Neuronal stem cell (in vitro differentiated cells): ENCODE measurements at regions not wholly inside any gene's neighbourhood (a gene's known extent, or its start where the extent isn't known, plus 50 kb on each side); places are given as distances from the start of the nearest gene placed in this dataset.

ENCODE experiments used
- DNase-seq: peaks from one replicate; pipeline ENCODE4 v3.0.0-alpha.2; 2013; ENCODE audit warnings: low spot score
- H2AFZ ChIP-seq: one replicate; pipeline ENCODE4 v1.6.1; 2013; ENCODE audit warnings: mild to moderate bottlenecking, low read length, inconsistent platforms
- H2AK5ac ChIP-seq: 2 replicates; pipeline ENCODE4 v1.6.1; 2013; ENCODE audit warnings: low read depth, mild to moderate bottlenecking, inconsistent platforms, low read length, moderate library complexity, mixed read lengths
- H2BK120ac ChIP-seq: 2 replicates; pipeline ENCODE4 v1.6.1; 2013; ENCODE audit warnings: low read depth, mild to moderate bottlenecking, inconsistent platforms, low read length, moderate library complexity, mixed read lengths
- H2BK12ac ChIP-seq: one replicate; pipeline ENCODE4 v1.6.1; 2013; ENCODE audit warnings: low read length, inconsistent platforms
- H2BK15ac ChIP-seq: 2 replicates; pipeline ENCODE4 v1.6.1; 2013; ENCODE audit warnings: mild to moderate bottlenecking, low read length, inconsistent platforms, mixed read lengths
- H2BK5ac ChIP-seq: one replicate; pipeline ENCODE4 v1.6.1; 2013; ENCODE audit warnings: inconsistent platforms, mild to moderate bottlenecking, low read length, moderate library complexity
- H3K14ac ChIP-seq: one replicate; pipeline ENCODE4 v1.6.1; 2013; ENCODE audit warnings: low read length, inconsistent platforms
- H3K18ac ChIP-seq: 2 replicates; pipeline ENCODE4 v1.6.1; 2013; ENCODE audit warnings: low read length, inconsistent platforms
- H3K23ac ChIP-seq: 2 replicates; pipeline ENCODE4 v1.6.1; 2013; ENCODE audit warnings: low read depth, mild to moderate bottlenecking, mixed read lengths, low read length, inconsistent platforms; ENCODE audit not compliant: poor library complexity
- H3K27ac ChIP-seq: replicated peaks from 3 replicates; pipeline ENCODE4 v1.5.1; 2013; ENCODE audit warnings: low read length, inconsistent platforms
- H3K27me3 ChIP-seq, 3 experiments: 2 replicates each; pipeline ENCODE4 v1.6.1; 2013; ENCODE audit warnings: low read length in 3 of 3, mild to moderate bottlenecking in 2 of 3, inconsistent platforms in 1 of 3, low read depth in 1 of 3, mixed read lengths in 1 of 3, moderate library complexity in 1 of 3; ENCODE audit not compliant: control insufficient read depth in 3 of 3, insufficient read depth in 3 of 3
- H3K36me3 ChIP-seq, 2 donors: replicated peaks in 1 of 2; 2 replicates each; pipeline ENCODE4 v1.6.1; 2013; ENCODE audit warnings: low read length in 2 of 2; ENCODE audit not compliant: control insufficient read depth in 2 of 2, insufficient read depth in 2 of 2
- H3K4ac ChIP-seq: 2 replicates; pipeline ENCODE4 v1.6.1; 2013; ENCODE audit warnings: inconsistent platforms, mild to moderate bottlenecking, low read length, moderate library complexity
- H3K4me1 ChIP-seq, 2 donors: 1 replicate in 1 of 2; 2 replicates in 1 of 2; pipeline ENCODE4 v1.6.1; 2013; ENCODE audit warnings: low read length in 2 of 2, low read depth in 1 of 2; ENCODE audit not compliant: control insufficient read depth in 2 of 2, insufficient read depth in 1 of 2
- H3K4me2 ChIP-seq: one replicate; pipeline ENCODE4 v1.6.1; 2013; ENCODE audit warnings: mild to moderate bottlenecking, low read length, inconsistent platforms; ENCODE audit not compliant: insufficient read depth, poor library complexity, severe bottlenecking
- H3K4me3 ChIP-seq, 2 donors: 2 replicates each; pipeline ENCODE4 v1.5.1; 2013; ENCODE audit warnings: low read length in 2 of 2, mild to moderate bottlenecking in 2 of 2, inconsistent platforms in 1 of 2, moderate library complexity in 1 of 2
- H3K79me1 ChIP-seq: one replicate; pipeline ENCODE4 v1.6.1; 2013; ENCODE audit warnings: low read depth, mild to moderate bottlenecking, inconsistent platforms, low read length, moderate library complexity
- H3K9ac ChIP-seq: one replicate; pipeline ENCODE4 v1.6.1; 2013; ENCODE audit warnings: mild to moderate bottlenecking, low read depth, low read length, inconsistent platforms; ENCODE audit not compliant: poor library complexity
- H3K9me3 ChIP-seq, 2 donors: replicated peaks in 1 of 2; 2 replicates each; pipeline versions ENCODE3 to v1.6.1; 2013; ENCODE audit warnings: low read length in 2 of 2, mild to moderate bottlenecking in 2 of 2, inconsistent platforms in 1 of 2, low read depth in 1 of 2, mixed read lengths in 1 of 2, moderate library complexity in 1 of 2; ENCODE audit not compliant: control insufficient read depth in 2 of 2, insufficient read depth in 1 of 2
- H4K8ac ChIP-seq: one replicate; pipeline ENCODE4 v1.6.1; 2013; ENCODE audit warnings: low read depth, mild to moderate bottlenecking, inconsistent platforms, low read length, moderate library complexity
- H4K91ac ChIP-seq: one replicate; pipeline ENCODE4 v1.6.1; 2013; ENCODE audit warnings: low read length, low read depth, mild to moderate bottlenecking, inconsistent platforms; ENCODE audit not compliant: poor library complexity
- WGBS, 2 donors: extraction: QIAGEN DNeasy Blood & Tissue Kit; methylation state at CpG; one replicate each; pipeline ENCODE4 v1.1.7; 2013; ENCODE audit warnings: missing lambda C conversion rate in 2 of 2, mixed read lengths in 1 of 2; ENCODE audit not compliant: insufficient read length in 2 of 2, insufficient replicate concordance in 1 of 2; ENCODE audit errors: extremely low coverage in 2 of 2; 5-methylcytosine and 5-hydroxymethylcytosine counted together

- no peak overlapping the region for H3K14ac ChIP-seq
- no peak overlapping the region for H2BK5ac ChIP-seq
- DNase-seq = no peak
- H3K18ac ChIP-seq = no peak overlapping the region
- no peak overlapping the region for H4K91ac ChIP-seq
- H2BK12ac ChIP-seq = no peak overlapping the region
- no peak overlapping the region for H3K4me3 ChIP-seq
- no peak overlapping the region for H3K23ac ChIP-seq
- no peaks in the 10 kb centered on the region for H3K36me3 ChIP-seq
- no CpG with 5 or more reads among the region's 3 CpGs for WGBS, 2 donors
- H2AFZ ChIP-seq = no peak overlapping the region
- peaks cover 0 to 1% of the 10 kb centered on the region in 2 donors for H3K9me3 ChIP-seq
- H3K79me1 ChIP-seq = no peaks in the 10 kb centered on the region
- no peaks in the 10 kb centered on the region for H3K4me1 ChIP-seq
- H2AK5ac ChIP-seq = no peak overlapping the region
- no peak overlapping the region for H3K4ac ChIP-seq
- H2BK120ac ChIP-seq = no peak overlapping the region
- no peaks in the 10 kb centered on the region for H3K27me3 ChIP-seq
- H3K9ac ChIP-seq = no peak overlapping the region
- no peak overlapping the region for H4K8ac ChIP-seq
- H3K4me2 ChIP-seq = no peak overlapping the region
- H2BK15ac ChIP-seq = no peak overlapping the region
- H3K27ac ChIP-seq = no peak overlapping the region
These were observed 1335.9 kb upstream of the SORCS1 start for GRCh38 chr10:108500396-108500795.

DNA sequence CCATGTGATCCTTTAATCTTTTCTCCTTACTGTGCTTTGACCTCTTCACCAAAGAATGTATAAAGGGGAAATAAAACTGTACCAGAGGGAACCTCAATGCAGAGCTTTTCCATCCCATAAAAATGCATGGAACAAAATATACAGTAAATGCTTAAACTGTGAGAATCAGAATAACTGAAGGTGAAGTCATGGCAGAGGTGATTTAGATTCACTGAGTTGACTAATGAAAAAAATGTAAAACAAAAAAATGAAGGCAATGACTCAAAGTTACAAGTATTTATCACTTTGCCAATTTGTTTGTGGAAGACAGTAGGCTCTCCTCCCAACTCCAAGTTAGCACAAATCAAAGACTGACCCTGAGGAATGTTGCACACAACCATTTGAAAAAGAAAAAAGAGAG, 1331.6 kb upstream of the SORCS1 start:
- H3K9ac ChIP-seq = no peak overlapping the region

DNA sequence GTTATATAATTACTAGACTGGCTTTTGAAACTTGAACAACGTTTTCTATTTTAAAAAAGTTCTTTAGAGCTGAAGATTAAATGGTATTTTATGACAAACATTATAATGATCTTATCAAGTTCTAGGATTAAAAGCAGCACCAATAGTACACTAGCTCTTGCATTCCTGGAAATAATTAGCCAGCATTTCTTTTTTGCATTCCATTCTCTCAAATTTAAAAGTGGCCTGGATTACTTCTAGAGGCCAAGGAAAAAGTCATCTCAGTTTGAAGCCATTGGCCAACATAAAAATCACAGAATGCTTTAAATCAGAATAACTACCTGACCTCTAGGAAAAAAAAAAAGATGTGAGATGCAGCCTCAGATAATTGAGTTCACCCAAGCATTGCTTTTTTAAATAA, 1326.4 kb upstream of the SORCS1 start:
- no peaks in the 10 kb centered on the region for H3K27me3 ChIP-seq
- no peaks in the 10 kb centered on the region for H3K79me1 ChIP-seq
- H3K18ac ChIP-seq = no peak overlapping the region
- H3K27ac ChIP-seq = no peak overlapping the region
- no peak overlapping the region for H2BK5ac ChIP-seq
- H3K4me3 ChIP-seq = no peak overlapping the region
- no peak overlapping the region for H2AK5ac ChIP-seq
- no peak overlapping the region for H2BK12ac ChIP-seq
- H3K9me3 ChIP-seq = no peaks in the 10 kb centered on the region
- no peaks in the 10 kb centered on the region for H3K4me1 ChIP-seq
- no peaks in the 10 kb centered on the region for H3K36me3 ChIP-seq
- no CpG with 5 or more reads among the region's 1 CpG for whole genome bisulfite sequencing, 2 donors
- no peak overlapping the region for H4K8ac ChIP-seq
- H2BK120ac ChIP-seq = no peak overlapping the region
- no peak overlapping the region for H3K23ac ChIP-seq
- H3K4me2 ChIP-seq = no peak overlapping the region
- no peak overlapping the region for H3K9ac ChIP-seq
- no peak overlapping the region for H3K14ac ChIP-seq
- no peak for DNase-seq
- no peak overlapping the region for H4K91ac ChIP-seq
- no peak overlapping the region for H2AFZ ChIP-seq
- no peak overlapping the region for H2BK15ac ChIP-seq
- H3K4ac ChIP-seq = no peak overlapping the region

More for the DNA sequence above, 1331.6 kb upstream of the SORCS1 start:
- no peak overlapping the region for H2BK5ac ChIP-seq
- no peak overlapping the region for H3K4ac ChIP-seq
- H3K14ac ChIP-seq = no peak overlapping the region
- H3K36me3 ChIP-seq = no peaks in the 10 kb centered on the region
- H3K23ac ChIP-seq = no peak overlapping the region
- no peak overlapping the region for H3K4me2 ChIP-seq
- H2BK120ac ChIP-seq = no peak overlapping the region
- no peaks in the 10 kb centered on the region for H3K27me3 ChIP-seq
- no peaks in the 10 kb centered on the region for H3K9me3 ChIP-seq
- no peak overlapping the region for H4K8ac ChIP-seq
- H3K27ac ChIP-seq = no peak overlapping the region
- no peak overlapping the region for H2AK5ac ChIP-seq
- H2AFZ ChIP-seq = no peak overlapping the region
- no peak overlapping the region for H3K18ac ChIP-seq
- H4K91ac ChIP-seq = no peak overlapping the region
- H3K4me1 ChIP-seq = no peaks in the 10 kb centered on the region
- H2BK15ac ChIP-seq = no peak overlapping the region
- no peak overlapping the region for H3K4me3 ChIP-seq
- no peaks in the 10 kb centered on the region for H3K79me1 ChIP-seq
- H2BK12ac ChIP-seq = no peak overlapping the region
- DNase-seq = no peak

DNA sequence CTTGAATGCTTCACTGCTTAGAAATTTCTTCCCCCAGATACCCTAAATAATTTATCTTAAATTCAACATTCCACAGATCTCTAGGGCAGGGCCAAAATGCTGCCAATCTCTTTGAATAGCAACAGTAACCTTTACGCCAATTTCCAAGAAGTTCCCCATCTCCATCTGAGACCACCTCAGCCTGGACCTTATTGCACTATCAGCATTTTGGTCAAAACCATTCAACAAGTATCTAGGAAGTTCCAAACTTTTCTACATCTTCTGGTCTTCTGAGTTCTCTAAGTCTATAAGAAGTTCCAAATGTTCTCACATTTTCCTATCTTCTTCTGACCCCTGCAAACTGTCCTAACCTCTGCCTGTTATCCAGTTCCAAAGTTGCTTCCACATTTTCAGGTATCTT, 1306.9 kb upstream of the SORCS1 start:
- no peak overlapping the region for H2BK120ac ChIP-seq

More for the DNA sequence above, 1306.9 kb upstream of the SORCS1 start:
- H3K36me3 ChIP-seq = no peaks in the 10 kb centered on the region
- no peak overlapping the region for H3K23ac ChIP-seq
- no peaks in the 10 kb centered on the region for H3K9me3 ChIP-seq
- H3K27ac ChIP-seq = no peak overlapping the region
- H3K9ac ChIP-seq = no peak overlapping the region
- H2AFZ ChIP-seq = no peak overlapping the region
- H2AK5ac ChIP-seq = no peak overlapping the region
- no peaks in the 10 kb centered on the region for H3K4me1 ChIP-seq
- no peaks in the 10 kb centered on the region for H3K79me1 ChIP-seq
- no CpG with 5 or more reads among the region's 1 CpG for WGBS, 2 donors
- no peak overlapping the region for H3K4ac ChIP-seq
- DNase-seq = no peak
- no peak overlapping the region for H3K4me3 ChIP-seq
- H4K91ac ChIP-seq = no peak overlapping the region
- H3K4me2 ChIP-seq = no peak overlapping the region
- H3K27me3 ChIP-seq = peaks cover 0 to 19% (median 4%) of the 10 kb centered on the region in 3 experiments
- no peak overlapping the region for H4K8ac ChIP-seq
- no peak overlapping the region for H3K14ac ChIP-seq
- H2BK12ac ChIP-seq = no peak overlapping the region
- no peak overlapping the region for H2BK5ac ChIP-seq
- H3K18ac ChIP-seq = no peak overlapping the region
- no peak overlapping the region for H2BK15ac ChIP-seq
